ENCODE measurements at regions not wholly inside any gene's neighbourhood (a gene's known extent, or its start where the extent isn't known, plus 50 kb on each side); places are given as distances from the start of the nearest gene placed in this dataset.

GRCh38 chr22:23392420-23393121 is 187.5 kb downstream of the IGLL1 start:
- no peak for TF ChIP-seq CTCF (conservative IDR thresholded peaks at IDR 0.05; ENCODE audit: low read depth, low read length)
- no peak for TF ChIP-seq CHD1 (IDR thresholded peaks at IDR 0.05; ENCODE audit: low read depth, low read length)

Data from IMR-90 (cell line).